NCI-H510A (cell line): ENCODE measurements at regions not wholly inside any gene's neighbourhood (a gene's known extent, or its start where the extent isn't known, plus 50 kb on each side); places are given as distances from the start of the nearest gene placed in this dataset.

ENCODE experiments used
- DNase-seq: peaks from one replicate; lab custom pipeline; 2025; lab: John Stamatoyannopoulos, UW

- no peak for DNase-seq
Measured at GRCh38 chr16:79497606-79498350, 102.8 kb downstream of the MAF start.

- DNase-seq = no peak
Measured at GRCh38 chr16:79493911-79494310, 106.6 kb downstream of the MAF start.

- DNase-seq = no peak
Measured at GRCh38 chr16:79492036-79492435, 108.5 kb downstream of the MAF start.

DNA sequence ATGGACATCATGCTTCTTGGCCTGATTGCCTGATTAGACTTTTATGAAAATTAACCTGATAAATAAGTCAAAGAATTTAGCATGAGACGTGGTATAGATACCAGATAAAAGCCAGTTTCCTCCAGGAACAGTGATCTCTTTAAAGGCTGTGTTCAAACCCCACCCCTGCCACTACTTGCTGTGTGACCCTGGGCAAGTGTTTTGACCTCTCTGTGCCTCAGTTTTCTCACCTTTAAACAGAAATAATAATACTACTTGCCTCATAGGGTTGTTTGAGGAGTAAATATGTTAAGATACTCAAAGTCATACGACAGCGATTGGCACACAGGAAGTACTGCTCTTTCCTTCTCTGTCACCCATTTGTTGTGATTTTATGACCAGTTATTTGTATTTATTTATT is 115.5 kb downstream of the MAF start:
- DNase-seq = no peak

- no peak for DNase-seq
Measured at GRCh38 chr16:79484237-79484636, 116.3 kb downstream of the MAF start.

GRCh38 chr16:79483336-79483735 is 117.2 kb downstream of the MAF start:
- DNase-seq = no peak

DNA sequence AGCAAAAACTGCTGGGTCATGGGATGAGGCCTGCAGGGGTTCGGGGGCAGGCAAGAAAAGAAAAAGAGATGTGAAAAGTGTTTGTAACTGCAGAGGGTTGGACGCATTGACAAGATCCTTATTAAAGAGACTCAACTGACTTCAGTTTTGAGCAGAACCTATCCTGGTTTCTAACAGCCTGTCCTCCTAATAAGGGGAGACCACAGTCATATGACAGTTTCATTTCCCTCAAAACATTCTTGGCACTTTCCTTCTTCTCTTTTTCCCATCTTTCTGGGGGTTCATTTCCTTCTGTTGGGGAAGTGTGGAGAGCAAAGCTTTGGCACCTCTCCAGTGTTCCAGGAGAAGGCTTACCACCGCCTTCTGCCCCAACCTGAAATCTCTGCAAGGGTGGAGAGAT is 118.5 kb downstream of the MAF start:
- DNase-seq = no peak

DNA sequence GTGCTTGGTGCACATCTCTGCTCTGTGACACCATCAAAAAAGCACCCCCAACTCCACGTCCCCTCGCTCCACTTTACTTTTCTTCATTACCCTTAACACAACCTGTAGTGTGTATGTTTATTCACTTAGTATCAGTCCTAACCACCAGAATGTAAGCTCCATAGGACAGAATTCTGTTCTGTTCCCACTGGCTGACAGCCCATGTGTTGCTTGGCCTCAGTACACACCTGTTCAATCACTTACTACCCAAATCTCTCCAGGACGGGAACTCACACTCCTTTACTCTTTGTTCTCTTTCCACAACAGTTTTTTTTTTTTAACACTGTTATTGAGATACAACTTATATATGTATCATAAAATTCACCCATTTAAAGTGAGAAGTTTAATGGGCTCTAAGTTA is 119.6 kb downstream of the MAF start:
- no peak for DNase-seq

- no peak for DNase-seq
Measured at GRCh38 chr16:79480056-79480455, 120.5 kb downstream of the MAF start.

DNA sequence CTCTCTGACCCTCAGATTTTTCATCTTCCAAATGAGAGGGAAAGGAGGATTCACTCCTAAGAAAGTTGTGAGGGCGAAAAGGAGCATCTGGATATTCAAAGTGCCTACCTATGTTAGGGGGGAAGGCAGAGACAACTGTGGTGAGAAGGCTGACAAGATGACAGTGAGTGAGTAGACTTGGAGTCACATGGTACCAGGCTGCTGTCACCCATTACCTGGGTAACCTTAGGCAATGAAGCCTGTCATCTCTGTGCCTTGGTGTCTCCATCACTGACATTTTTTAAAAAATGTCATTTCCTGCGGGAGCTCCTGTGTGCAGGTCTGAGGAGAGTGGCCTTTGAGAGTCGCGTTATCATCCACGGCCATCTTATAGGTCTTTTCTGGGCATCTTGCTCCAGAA is 124.0 kb downstream of the MAF start:
- DNase-seq = no peak

DNA sequence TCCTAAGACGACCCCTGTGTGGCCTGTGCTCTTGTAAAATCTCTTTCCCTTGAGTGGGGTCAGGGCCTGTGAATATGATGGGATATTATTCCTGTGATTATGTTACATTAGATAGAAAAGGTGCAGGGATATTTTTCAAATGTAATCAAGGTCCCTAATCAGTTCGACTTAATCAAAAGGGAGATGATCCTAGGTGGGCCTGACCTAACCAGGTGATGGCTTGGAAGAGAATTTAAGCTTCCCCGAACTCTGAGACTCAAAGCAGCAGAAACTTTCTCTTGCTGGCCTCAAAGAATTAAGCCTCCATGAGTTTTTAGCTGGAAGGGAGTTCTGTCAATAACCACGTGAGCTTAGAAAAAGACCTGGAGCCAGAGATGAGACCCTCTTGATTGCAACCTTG is 124.7 kb downstream of the MAF start:
- no peak for DNase-seq

DNA sequence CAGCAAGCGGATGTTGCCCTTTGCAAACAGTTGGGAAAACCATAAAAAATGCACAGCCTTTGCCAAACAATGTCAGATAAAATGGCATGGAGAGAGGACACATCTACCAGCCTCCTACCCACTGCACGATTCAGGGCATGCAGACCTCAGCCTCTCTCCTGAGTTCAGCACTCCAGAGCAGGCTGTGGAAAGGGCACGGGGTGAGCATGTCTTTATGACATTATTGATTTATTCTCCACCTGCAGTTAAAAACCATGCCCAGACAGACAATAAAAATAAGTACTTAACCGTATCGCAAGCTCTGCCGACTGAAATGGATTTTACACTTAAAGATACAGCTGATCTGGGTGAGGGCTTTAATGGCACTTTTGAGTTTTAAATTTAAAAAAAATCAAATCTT is 127.1 kb downstream of the MAF start:
- DNase-seq = peak; percentile 9

DNA sequence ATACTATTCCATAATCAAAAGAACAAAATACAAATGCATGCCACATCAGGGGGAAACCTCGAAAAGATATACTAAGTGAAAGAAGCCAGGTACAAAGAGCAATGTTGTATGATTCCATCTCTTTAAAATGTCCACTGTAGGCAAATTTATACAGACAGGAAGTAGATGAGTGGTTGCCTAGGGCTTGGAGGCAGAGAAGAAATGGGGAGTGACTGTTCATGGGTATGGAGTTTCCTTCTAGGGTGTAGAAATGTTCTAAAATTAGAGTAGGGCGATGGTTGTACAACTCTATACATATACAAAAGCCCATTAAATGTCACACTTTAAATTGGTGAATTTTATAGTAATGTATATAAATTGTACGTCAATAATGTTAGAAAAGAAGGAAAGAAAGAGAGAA is 128.1 kb downstream of the MAF start:
- no peak for DNase-seq

DNA sequence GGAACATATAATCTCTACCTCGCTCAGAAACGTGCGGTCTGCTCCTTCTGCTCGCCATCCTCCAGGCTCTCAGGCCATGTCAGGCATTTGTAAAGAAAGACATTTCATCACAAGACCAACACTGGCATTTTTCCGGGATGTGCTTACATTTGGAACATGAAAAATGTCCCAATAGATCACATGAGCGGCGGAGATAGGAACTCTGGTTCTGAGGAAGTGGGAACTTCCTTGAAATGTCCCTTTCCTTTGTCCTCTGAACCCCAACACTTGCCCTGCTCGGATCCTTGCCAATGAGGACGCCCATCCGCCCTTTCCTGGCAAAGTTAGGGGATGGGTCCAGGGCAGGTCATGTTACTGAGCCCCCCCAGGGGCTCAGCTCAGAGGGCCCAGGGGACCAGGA is 130.5 kb downstream of the MAF start:
- no peak for DNase-seq

- no peak for DNase-seq
Measured at GRCh38 chr16:79468631-79469030, 131.9 kb downstream of the MAF start.

DNA sequence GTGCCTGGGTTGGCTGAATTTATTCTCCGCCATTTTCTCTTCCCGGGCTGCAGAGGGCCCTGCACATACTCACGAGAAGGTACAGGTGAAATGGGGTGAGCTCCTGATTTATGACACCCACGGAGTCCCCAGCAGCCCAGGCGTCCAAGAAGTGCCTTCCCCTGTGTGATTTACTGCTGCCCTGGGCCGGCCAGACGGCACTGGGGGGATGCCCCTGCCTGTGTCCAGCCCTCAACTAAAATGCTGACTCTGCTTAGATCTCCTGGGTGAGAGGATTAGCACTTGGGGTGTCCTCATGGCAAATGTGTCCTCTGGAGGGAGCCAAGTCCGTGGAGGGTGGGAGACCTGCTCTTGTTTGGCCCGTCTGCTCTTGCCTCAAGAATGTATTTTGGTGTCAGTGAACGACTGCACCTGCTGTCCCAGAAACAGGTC is 132.4 kb downstream of the MAF start:
- DNase-seq = no peak

DNA sequence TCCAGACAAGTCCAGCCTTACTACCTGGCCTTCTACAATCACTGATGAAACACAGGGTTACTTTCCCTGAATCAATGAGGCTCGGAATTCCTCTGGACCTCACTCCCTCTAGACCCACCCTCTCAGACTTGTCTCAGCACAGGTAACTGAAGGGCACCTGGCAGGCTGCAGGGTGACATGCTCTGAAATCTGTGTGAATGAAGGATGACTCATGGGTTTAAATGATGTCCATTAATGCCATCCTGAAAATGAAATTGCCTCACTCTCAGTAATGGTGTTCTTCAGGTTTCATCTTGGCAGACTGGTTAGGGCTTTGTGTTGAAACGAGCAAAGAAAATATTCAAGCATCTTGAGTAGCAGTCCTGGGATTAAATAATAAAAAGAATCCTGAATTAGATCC is 134.4 kb downstream of the MAF start:
- no peak for DNase-seq

DNA sequence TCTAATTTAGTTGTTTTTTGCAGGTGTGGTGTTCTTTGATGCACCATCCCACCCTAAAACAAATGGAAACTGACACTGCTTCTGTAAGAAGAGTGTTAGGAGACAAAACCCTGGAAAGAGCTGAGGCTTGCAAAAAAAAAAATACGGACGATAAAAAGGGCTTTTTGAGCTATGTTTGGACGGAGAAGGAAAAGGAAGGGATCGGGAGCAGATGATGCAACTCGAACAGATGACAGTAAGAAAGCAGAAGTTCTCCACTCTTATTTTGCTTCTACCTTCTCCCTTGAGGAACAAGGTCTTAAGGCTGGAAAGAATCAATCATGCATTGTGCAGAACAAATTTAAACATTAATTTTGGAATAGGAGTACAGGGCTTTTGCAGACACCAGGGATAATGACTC is 136.7 kb downstream of the MAF start:
- no peak for DNase-seq

- DNase-seq = no peak
Measured at GRCh38 chr16:79456036-79456435, 144.5 kb downstream of the MAF start.

DNA sequence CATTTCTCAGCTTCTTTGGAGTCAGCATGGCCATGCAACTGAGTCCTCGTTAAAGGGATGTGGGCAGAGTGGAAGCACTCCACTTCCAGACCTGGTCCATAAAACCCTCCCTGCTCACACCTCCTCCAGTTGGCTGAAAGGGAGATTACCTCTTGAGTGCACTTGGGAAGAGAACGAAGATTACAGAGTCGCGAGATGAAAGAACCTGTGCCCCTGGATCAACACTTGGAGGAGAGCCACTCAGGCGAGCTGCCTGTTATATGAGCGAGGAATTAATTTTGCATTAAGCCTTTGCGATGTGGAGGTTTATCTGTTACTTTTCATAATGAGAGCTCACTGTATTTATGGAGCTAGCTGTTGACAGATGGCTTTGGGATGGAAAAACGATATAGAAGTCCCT is 147.9 kb downstream of the MAF start:
- peak; percentile 71 for DNase-seq

DNA sequence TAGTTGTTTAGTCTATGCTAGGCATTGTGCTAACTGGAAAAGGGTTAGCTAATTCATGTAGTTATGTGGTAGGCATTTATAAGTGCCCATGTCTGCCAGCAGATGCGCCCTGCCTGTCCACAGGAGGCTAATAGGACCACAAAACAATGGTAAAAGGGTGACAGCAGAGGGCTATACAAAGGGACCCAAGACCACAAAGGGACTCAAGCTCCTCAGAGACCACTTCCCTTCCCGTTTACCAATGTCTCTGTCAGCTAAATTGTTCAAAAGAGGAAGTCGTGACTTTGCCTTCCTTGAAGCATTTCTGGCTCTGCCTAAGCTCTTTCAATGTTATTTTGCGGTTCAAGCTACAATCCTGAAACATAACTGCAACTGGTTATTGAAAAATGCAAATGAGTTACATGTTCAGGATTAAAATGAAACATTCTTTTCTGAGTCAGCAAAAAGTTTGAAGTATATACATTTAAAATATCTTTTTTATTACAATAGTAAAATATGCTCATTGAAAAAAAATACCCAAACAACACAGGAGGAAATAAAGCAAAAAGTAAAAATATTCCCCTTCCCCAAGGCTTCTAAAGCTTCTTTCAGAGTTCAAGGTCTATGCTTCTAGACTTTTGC is 149.2 kb downstream of the MAF start:
- DNase-seq = no peak

DNA sequence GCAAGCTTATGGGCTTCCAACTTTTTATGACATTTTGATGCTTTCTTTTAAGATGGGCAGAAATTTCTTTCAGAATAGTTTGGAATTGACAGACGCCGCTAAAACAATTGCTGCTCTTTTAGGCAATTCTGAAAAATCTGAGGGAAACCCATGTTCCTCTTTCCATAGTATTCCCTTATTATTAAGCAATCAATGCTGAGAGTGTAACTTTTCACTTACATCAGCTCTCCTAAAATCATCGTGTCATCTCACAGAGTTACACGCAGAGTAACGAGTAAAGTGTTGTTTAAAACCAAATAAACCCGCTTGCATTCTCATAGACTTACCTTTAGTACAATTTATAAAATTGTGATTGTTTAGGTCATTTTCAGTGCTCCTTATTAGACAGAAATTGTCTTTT is 150.6 kb downstream of the MAF start:
- DNase-seq = no peak

- no peak for DNase-seq
Measured at GRCh38 chr16:79449067-79449769, 151.3 kb downstream of the MAF start.
